ENCODE measurements at regions not wholly inside any gene's neighbourhood (a gene's known extent, or its start where the extent isn't known, plus 50 kb on each side); places are given as distances from the start of the nearest gene placed in this dataset.

DNA sequence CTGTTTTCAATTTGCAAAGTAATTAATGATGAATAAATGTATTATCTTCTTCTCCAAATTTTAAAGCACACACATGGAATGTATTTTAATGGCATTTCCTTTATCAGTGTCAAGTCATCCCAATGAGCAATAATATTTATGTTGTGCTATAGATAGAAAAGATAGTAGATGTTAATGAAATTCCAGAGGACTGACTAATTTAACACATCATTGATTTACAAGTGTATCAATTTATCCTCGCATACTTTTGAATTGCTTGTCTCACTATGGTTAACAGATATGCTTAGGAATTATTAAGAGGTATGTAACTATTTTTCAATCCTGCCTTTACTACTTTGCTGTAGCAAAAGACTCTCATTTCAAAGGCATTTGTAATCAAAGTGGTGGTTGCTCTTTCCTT is 842.9 kb downstream of the SLC6A15 start:
- TF ChIP-seq, protein P1, sequence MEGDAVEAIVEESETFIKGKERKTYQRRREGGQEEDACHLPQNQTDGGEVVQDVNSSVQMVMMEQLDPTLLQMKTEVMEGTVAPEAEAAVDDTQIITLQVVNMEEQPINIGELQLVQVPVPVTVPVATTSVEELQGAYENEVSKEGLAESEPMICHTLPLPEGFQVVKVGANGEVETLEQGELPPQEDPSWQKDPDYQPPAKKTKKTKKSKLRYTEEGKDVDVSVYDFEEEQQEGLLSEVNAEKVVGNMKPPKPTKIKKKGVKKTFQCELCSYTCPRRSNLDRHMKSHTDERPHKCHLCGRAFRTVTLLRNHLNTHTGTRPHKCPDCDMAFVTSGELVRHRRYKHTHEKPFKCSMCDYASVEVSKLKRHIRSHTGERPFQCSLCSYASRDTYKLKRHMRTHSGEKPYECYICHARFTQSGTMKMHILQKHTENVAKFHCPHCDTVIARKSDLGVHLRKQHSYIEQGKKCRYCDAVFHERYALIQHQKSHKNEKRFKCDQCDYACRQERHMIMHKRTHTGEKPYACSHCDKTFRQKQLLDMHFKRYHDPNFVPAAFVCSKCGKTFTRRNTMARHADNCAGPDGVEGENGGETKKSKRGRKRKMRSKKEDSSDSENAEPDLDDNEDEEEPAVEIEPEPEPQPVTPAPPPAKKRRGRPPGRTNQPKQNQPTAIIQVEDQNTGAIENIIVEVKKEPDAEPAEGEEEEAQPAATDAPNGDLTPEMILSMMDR (IDR thresholded peaks at IDR 0.05; ENCODE audit: unreplicated experiment in 3 of 3), result no peak

DNA sequence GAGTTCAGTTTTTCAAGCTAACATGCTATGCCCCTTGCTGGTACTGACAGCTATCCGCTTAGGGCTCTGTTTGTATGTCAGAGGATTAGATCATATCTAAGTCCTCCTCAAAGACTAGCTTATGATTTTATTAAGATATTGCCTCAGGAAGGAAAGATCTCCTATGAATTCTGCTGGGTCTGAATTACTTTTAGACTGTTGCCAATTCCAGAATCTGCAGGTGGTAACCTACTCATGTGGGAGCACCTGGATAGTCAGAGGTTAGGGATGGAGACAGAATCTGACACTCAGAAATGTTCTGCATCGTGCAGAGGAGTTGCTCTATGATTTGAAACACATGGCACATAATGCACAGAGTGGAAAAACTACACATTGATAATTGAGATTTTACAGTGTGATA is 843.4 kb downstream of the SLC6A15 start:
- no peak overlapping the region for H3K4me3 Mint-ChIP-seq
- peaks cover 21% of the 10 kb centered on the region for H3K4me1 Mint-ChIP-seq
- H3K36me3 Mint-ChIP-seq (ENCODE audit: low read depth), result no peaks in the 10 kb centered on the region
- no peaks in the 10 kb centered on the region for H3K9me3 Mint-ChIP-seq
- H3K27ac Mint-ChIP-seq, result peak overlapping the region; percentile 16 to 84 (median 56)
- no peaks in the 10 kb centered on the region for H3K27me3 Mint-ChIP-seq (ENCODE audit: low read depth)
- TF ChIP-seq, protein P1 (IDR thresholded peaks at IDR 0.05; ENCODE audit: unreplicated experiment in 3 of 3), result no peak

More for the DNA sequence above, 842.9 kb downstream of the SLC6A15 start:
- H3K27me3 Mint-ChIP-seq (ENCODE audit: low read depth), result no peaks in the 10 kb centered on the region
- no peak overlapping the region for H3K4me3 Mint-ChIP-seq
- H3K36me3 Mint-ChIP-seq (ENCODE audit: low read depth), result no peaks in the 10 kb centered on the region
- peak overlapping the region in 1 of 3 experiments; percentile 56 for H3K27ac Mint-ChIP-seq
- peaks cover 21% of the 10 kb centered on the region for H3K4me1 Mint-ChIP-seq
- no peaks in the 10 kb centered on the region for H3K9me3 Mint-ChIP-seq

DNA sequence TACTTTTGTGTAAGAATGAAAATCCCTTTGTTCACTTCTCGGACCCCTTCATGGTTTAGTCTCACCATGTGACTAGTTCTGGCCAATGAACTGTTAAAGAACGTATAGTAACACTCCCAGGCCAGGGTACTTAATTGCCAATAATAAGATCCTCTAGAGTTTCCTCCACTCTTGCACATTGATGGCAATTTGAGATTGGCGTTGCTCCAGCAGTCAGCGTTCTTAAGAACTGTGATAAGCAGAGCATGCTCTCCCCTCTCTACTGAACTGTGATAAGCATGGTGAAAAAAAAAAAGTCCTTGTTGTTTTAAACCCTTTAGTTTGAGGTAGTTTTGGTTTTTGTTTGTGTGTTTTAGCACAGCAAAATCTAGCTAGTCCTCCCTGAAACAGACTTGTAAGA is 854.5 kb downstream of the SLC6A15 start:
- Mint-ChIP-seq H3K27me3 (ENCODE audit: low read depth) (no peaks in the 10 kb centered on the region), H3K36me3 (ENCODE audit: low read depth) (no peaks in the 10 kb centered on the region), H3K4me3 (no peak overlapping the region), H3K9me3 (peaks cover 6% of the 10 kb centered on the region), H3K27ac (no peak overlapping the region), H3K4me1 (no peaks in the 10 kb centered on the region)
- TF ChIP-seq, protein P1 (IDR thresholded peaks at IDR 0.05; ENCODE audit: unreplicated experiment in 3 of 3), result no peak

DNA sequence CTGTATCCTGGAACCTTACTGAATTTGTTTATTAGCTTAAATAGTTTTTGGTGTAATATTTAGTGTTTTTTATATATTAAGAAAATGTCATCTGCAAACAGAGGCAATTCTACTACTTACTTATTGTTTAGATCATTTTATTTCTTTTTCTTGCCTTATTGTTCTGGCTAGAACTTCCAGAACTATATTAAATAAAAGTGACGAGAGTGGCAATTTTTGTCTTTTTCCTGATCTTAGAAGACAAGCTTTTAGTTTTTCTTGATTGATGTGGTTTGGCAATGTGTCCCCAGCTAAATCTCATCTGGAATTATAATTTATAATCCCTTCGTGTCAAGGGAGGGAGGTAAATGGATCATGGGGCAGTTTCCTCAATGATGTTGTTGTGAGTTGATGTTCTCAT is 857.8 kb downstream of the SLC6A15 start:
- Mint-ChIP-seq H3K36me3 (ENCODE audit: low read depth) (no peaks in the 10 kb centered on the region), H3K4me3 (no peak overlapping the region), H3K9me3 (peaks cover 6% of the 10 kb centered on the region), H3K27me3 (ENCODE audit: low read depth) (no peaks in the 10 kb centered on the region), H3K27ac (no peak overlapping the region), H3K4me1 (no peaks in the 10 kb centered on the region)
- TF ChIP-seq, protein P1 (IDR thresholded peaks at IDR 0.05; ENCODE audit: unreplicated experiment in 3 of 3), result no peak

DNA sequence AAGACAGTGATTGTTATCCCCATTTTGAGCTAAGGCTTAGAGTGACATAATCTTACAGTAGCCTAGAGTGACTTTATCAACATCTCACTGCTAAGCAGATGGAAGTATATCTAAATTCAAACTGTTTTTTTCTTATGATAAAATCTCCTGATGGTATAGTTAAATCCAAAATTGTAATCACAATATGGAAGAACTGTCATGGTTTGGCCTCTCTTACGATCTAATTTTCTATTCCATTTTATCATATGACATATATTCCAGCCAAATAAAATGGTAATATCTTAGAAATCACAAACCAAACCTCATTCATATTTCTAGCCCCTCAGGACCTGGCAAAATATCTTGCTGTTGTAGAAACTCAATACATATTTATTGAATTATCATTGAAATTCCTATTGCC is 864.7 kb downstream of the SLC6A15 start:
- no peak overlapping the region for H3K4me3 Mint-ChIP-seq
- H3K27ac Mint-ChIP-seq, result no peak overlapping the region
- TF ChIP-seq, protein P1 (IDR thresholded peaks at IDR 0.05; ENCODE audit: unreplicated experiment in 3 of 3), result no peak
- H3K36me3 Mint-ChIP-seq (ENCODE audit: low read depth), result no peaks in the 10 kb centered on the region
- H3K9me3 Mint-ChIP-seq, result no peaks in the 10 kb centered on the region
- H3K4me1 Mint-ChIP-seq, result no peaks in the 10 kb centered on the region
- no peaks in the 10 kb centered on the region for H3K27me3 Mint-ChIP-seq (ENCODE audit: low read depth)

DNA sequence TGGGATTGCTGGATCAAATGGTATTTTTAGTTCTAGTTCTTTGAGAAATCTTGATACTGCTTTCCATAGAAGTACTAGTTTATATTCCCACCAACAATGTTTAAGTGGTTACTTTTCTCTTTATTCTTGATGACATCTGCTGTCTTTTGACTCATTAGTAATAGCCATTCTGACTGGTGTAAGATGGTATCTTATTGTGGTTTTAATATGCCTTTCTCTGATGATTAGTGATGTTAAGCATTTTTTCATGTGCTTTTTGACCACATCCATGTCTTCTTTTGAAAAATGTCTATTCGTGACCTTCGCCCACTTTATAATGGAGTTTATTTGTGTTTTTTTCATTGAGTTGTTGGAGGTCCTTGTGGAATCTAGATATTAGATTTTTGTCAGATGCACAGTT is 865.7 kb downstream of the SLC6A15 start:
- Mint-ChIP-seq H3K27ac (no peak overlapping the region), H3K9me3 (no peaks in the 10 kb centered on the region), H3K36me3 (ENCODE audit: low read depth) (no peaks in the 10 kb centered on the region), H3K4me3 (no peak overlapping the region), H3K4me1 (no peaks in the 10 kb centered on the region), H3K27me3 (ENCODE audit: low read depth) (no peaks in the 10 kb centered on the region)
- TF ChIP-seq, protein P1 (IDR thresholded peaks at IDR 0.05; ENCODE audit: unreplicated experiment in 3 of 3), result no peak
